ENCODE measurements at regions not wholly inside any gene's neighbourhood (a gene's known extent, or its start where the extent isn't known, plus 50 kb on each side); places are given as distances from the start of the nearest gene placed in this dataset.

- H3K14ac ChIP-seq (ENCODE audit: insufficient read depth, low read length): no peak overlapping the region
- Mint-ChIP-seq H3K4me3 (no peak overlapping the region), H3K27me3 (ENCODE audit: low read depth) (no peaks in the 10 kb centered on the region), H3K4me1 (peaks cover 4 to 11% of the 10 kb centered on the region in 2 experiments), H3K27ac (no peak overlapping the region), H3K36me3 (ENCODE audit: insufficient read depth in 1 of 3, low read depth in 3 of 3) (no peaks in the 10 kb centered on the region), H3K9me3 (no peaks in the 10 kb centered on the region)
- H3K56ac ChIP-seq (ENCODE audit: insufficient read length, low read depth, low read length): no peak overlapping the region
- H3T11ph ChIP-seq (ENCODE audit: low read length): no peak overlapping the region
- TF ChIP-seq CTCF (conservative IDR thresholded peaks at IDR 0.05): no peak
- no peak overlapping the region for H2BK12ac ChIP-seq (ENCODE audit: insufficient read length, low read depth, low read length)
- H2BK15ac ChIP-seq (ENCODE audit: low read depth, low read length): no peak overlapping the region
- H3K23me2 ChIP-seq (ENCODE audit: insufficient read length, low read depth, low read length, poor library complexity, severe bottlenecking): no peaks in the 10 kb centered on the region
- H2AK5ac ChIP-seq (ENCODE audit: insufficient read length, low read length): no peak overlapping the region
- no peaks in the 10 kb centered on the region for H3K79me2 ChIP-seq (ENCODE audit: insufficient read depth, low read length)
- no peak overlapping the region for H3K18ac ChIP-seq (ENCODE audit: insufficient read length, low read depth, low read length)
- no peak for DNase-seq
- H4K5ac ChIP-seq (ENCODE audit: insufficient read length, low read depth, low read length): no peak overlapping the region
- H3K4me1 ChIP-seq (ENCODE audit: insufficient read depth, low read length): no peaks in the 10 kb centered on the region
- H3K27me3 ChIP-seq (ENCODE audit: insufficient read depth, low read length): no peaks in the 10 kb centered on the region
- no peak overlapping the region for H4K8ac ChIP-seq (replicated peaks; ENCODE audit: insufficient read length, low read depth, low read length)
- no peak overlapping the region for H2AFZ ChIP-seq (ENCODE audit: low read length)
- H3K4me2 ChIP-seq (ENCODE audit: insufficient read depth, insufficient read length, low read length): no peak overlapping the region
- H3K9ac ChIP-seq (ENCODE audit: extremely low read depth, insufficient read length, low read length): no peak overlapping the region
- H3K79me1 ChIP-seq (ENCODE audit: insufficient read depth, low read depth, low read length, poor library complexity, severe bottlenecking): no peaks in the 10 kb centered on the region
- H4K91ac ChIP-seq (ENCODE audit: insufficient read length, low read depth, low read length): no peak overlapping the region
- H3K27ac ChIP-seq (ENCODE audit: insufficient read length, low read depth, low read length): no peak overlapping the region
- H3K23ac ChIP-seq (ENCODE audit: insufficient read length, low read depth, low read length): no peak overlapping the region
- H3K9me3 ChIP-seq (ENCODE audit: control insufficient read depth, low read depth, low read length): no peaks in the 10 kb centered on the region
- no peak overlapping the region for H2BK20ac ChIP-seq (ENCODE audit: low read depth, low read length, poor library complexity, severe bottlenecking)
- H4K20me1 ChIP-seq (ENCODE audit: control insufficient read depth, insufficient read depth, insufficient read length): no peaks in the 10 kb centered on the region
- WGBS (ENCODE audit: extremely low coverage, insufficient read length, low lambda C conversion rate): no CpG with 5 or more reads among the region's 4 CpGs
- no peak overlapping the region for H2BK5ac ChIP-seq (ENCODE audit: insufficient read length, low read length)
- no peak overlapping the region for H2BK120ac ChIP-seq (ENCODE audit: low read depth, low read length, poor library complexity, severe bottlenecking)
- H3K4ac ChIP-seq (ENCODE audit: low read depth, low read length): no peak overlapping the region
Observed at GRCh38 chr12:90543841-90544240, 411.1 kb downstream of the CCER1 start.

All from H9 (cell line).